DMS 273 (cell line): ENCODE measurements at regions not wholly inside any gene's neighbourhood (a gene's known extent, or its start where the extent isn't known, plus 50 kb on each side); places are given as distances from the start of the nearest gene placed in this dataset.
"Not testable (repeated sequence)": the region's sequence is repeated elsewhere in the genome, so short reads cannot be mapped to it uniquely, and the experiment has no call there.

ENCODE experiments used
- DNase-seq: peaks from one replicate; lab custom pipeline; 2025; ENCODE audit not compliant: unreplicated experiment; lab: John Stamatoyannopoulos, UW

DNA sequence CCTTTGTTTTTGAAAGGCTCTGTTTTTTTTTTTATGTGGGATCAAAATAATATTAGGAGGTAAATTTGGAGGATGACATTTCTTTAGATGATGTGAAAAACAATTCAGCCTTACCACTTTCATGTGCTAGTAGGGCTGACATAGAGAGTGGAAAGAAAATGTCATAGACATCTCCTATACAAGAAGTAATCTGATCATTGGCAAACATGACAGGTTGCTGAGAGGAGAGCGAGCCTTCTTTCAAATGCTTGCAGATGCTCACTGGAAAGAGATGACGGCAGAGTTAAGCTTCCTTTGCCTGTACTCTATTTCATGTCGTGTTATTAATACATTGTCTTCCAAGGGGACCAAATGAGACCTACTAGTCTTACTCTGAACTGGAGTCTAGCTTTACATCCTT lies 160.1 kb upstream of the DAP start:
- no peak for DNase-seq

DNA sequence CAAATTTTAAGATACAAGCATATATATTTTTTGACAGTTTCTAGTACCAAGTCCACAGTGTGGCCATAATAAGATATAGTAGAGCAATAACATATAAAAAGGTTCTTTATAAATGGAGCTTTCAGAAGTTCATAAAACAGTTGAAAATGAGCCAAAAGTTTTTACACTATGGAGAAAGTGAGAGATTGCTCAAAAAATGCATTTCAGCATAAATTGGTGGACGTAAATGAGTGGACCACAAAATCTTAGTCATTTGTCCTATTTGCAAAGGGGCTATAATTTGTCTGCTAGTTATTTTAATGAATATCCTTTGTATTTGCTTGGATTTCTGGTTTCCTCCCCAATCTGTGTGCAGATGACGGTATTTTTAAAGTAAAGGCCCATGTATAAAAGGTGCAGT lies 159.4 kb upstream of the DAP start:
- DNase-seq = no peak

DNA sequence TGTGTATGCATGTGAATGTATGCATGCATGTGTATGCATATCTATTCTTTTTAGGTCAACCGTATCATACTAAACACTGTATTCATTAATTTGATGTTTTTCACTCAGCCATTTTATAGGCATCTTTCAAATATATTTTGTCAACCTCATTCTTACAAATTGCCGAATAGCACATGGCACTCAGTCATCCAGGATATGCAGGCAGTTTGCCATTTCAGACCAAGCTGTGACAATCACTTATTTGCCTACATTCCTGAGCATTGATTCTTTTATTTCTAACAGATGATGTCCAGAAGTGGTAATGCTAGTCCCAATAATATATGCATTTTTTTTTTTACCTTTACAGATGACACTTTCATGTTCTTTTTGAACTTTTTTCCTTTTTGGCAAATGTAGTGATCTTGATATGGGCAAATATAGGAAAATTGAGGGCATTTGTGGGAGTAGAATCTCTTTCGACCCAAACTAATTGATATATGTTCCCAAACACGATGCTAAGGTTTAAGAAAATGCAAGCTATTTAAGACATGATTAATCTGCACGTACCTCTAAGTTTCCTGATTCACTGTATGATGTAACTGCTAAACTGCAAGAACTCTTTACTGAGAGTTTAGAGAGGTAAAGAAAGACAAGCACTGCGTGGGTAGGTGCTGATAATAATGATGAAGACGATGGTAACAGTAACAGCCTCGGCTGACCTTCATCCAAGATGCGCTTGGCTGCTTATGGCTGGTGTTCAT lies 153.9 kb upstream of the DAP start:
- DNase-seq = no peak

DNA sequence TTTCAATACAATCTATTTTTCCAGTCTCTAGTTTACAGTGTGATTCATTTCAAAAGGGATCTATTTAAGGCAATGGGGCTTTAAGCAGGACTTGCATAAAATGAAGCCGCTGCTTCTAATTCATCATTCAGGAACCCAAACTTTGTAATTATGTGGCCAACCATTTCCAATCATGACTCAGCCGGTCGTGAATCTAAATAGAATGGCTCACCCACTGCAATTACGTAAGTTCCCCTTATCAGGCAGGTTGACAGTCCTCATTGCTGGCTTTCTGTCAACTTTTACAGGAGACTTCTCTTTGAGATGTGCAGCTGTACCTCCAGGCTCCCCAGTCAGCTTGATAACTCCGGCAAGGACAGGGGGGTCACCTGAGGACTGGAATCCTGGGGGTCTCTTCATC lies 152.8 kb upstream of the DAP start:
- peak; percentile 45 for DNase-seq

DNA sequence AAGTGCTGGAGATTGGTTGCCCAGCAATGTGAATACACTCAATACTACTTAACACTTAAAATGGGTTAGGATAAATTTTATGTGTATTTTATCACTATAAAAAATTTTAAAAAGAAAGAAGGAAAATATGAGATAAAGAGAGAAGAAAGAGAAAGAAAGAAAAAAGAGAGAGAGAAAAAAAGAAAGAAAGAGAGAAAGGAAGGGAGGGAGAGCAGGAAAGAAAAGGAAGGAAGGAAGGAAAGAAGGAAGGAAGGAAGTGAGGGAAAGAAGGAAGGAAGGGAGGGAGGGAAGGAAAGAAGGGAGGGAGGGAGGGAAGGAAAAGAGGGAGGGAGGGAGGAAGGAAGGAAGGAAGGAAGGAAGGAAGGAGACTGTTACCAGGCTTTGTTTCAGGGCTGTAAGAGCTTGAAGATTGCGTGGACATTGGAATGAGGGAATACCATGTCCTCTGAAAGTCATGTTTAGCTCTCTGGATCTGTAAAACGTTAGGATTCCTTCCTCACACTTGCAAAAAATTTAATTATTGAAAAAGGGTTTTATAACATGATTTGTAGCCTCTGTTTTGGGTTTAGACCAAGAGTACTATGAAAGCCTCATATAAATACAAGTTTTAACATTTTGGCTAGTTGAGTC lies 152.3 kb upstream of the DAP start:
- DNase-seq = no peak

DNA sequence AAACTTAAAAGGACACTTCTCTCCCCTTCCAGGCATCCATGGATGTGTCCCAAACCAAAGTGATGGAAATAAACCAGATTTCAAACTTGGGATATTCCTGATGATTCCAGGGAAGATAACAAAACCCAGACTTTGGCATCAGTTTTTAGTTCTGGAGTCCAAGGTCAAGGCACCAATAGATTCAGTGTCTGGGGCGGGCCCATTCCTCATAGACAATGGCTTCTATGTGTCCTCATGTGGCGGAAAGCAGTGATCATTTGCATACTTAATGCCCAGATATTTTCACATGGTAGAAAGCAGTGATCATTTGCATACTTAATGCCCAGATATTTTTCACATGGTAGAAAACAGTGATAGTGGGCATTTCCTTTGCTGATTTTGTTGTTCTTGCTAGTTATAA lies 151.4 kb upstream of the DAP start:
- no peak for DNase-seq

GRCh38 chr5:10910261-10910660 lies 149.2 kb upstream of the DAP start:
- DNase-seq = no peak

DNA sequence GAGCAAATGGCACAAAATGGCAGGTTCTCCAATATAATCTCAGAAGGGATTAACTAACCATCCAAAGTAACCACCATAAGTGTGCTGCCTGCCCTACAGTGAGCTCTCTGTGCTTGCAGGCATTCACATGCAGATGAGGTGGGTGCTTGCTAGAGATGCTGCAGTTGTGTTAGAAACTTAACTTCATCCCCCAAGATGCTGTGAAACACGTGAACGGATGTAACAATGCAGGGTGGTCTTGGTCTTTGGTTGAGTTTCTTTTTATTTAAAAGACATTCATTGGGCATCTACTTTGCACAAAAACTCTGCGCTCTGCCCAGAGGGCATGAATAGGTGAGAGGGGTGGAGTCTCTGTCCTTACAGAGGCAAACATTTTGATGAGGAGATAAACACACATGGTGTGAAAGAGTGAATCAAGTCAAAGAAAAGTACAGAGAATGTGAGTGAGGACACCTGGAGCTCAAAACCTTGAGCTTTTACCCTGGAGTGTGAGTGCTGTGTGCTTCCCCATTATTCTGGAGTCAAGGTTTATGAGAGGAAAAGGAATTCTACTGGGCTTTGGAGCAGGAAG lies 143.9 kb upstream of the DAP start:
- DNase-seq = no peak

DNA sequence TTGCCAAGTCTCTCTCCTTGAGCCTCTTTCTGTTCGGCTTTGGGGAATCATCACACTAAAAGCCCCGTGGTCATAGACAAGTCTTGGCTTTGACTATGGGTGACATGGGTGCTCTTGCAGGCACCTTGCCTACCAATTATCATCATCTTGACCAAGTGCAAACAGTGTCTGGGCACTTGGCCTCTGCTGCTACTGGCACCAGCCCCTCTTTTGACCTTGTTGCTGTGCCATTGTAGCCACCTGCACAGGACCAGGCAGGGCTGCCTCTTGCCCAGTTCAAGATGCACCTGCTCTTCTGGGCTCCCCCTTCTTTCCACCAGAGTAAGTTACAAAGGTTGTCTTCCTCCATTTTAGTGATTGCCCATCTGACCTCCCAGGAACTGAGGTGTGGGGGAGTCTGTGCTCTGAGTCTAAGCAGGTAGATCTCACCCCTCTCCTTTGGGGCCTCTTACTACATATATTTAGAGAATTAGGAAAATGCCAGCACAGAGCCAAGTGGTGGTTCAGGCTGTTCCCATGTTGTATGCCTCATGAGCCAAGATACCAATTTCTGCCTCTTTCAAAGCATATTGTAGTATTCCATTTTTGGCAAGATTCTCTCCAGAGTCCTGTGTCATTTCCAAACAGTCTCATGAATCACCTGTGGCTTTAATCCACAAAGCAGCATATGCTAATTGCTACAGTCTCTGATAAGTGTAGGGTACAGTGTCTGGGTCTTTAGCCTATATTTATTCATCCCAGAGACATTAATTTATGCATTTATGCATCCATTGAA lies 142.9 kb upstream of the DAP start:
- DNase-seq = no peak

DNA sequence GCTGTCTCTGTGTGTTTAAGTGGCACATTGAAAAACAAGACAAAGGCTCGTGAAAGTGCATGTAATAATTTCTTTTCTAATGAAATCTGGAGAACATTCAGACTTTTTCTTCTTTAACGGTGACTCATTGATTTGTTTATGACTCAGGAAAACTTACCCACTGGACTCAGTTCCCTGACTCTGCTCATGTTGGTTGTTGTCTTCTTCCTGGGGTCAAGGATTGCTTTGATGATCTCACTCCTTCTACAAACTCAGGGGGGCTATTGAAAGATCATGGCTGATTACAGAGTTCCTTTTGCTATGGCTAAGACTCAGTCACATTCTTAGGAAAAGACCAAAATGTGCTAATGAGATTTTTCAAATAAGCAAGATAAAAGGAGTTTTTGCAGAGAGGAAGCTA lies 141.1 kb upstream of the DAP start:
- DNase-seq = no peak

- DNase-seq = no peak
These were observed 137.5 kb upstream of the DAP start for GRCh38 chr5:10898514-10898913.

DNA sequence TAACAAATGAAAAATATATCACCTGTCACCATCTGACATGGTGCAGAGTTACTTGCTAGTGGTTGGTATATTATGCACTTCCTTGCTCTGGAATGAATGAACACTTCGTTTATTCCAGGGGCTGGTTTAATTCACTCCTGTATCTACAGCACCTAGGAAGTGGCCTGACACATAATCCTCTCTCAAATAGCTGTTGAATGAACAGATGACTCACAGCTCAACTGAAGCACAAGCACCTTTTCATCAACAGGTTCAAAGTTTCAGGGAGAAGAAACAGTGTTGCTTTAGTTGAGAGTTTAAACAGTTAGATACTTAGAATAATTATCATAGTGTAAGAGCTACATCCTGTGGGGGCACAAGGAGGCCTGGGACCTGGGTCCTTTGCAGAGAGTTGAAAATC lies 135.0 kb upstream of the DAP start:
- no peak for DNase-seq

DNA sequence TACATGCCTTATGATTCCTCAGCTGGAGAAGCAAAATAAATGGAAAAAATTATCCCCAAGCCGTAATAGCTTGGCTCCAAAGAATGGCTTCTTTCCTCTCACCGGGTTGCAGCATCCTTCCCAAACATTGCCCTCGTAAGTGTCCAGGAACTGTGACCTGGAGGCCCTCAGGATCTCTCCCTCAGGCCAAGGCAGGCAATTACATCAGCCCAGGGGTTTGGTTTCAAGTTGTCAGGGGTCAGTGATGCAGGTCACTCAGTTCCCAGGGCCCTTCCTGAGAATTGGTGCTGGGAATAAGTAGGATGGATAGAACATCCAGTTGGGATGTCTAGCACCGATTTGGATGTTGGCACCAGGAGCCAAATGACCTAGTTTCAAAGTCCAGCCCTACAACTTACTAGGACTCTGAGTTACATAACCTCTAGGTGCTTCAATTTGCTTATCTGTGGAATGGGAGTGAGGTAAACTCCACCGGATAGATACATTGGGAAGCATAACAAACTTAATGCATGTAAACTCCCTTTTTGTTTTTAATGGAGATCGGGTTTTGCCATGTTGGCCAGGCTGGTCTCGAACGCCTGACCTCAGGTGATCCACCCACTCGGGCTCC lies 133.5 kb upstream of the DAP start:
- no peak for DNase-seq

- DNase-seq = no peak
These were observed 131.8 kb upstream of the DAP start for GRCh38 chr5:10892911-10893215.

DNA sequence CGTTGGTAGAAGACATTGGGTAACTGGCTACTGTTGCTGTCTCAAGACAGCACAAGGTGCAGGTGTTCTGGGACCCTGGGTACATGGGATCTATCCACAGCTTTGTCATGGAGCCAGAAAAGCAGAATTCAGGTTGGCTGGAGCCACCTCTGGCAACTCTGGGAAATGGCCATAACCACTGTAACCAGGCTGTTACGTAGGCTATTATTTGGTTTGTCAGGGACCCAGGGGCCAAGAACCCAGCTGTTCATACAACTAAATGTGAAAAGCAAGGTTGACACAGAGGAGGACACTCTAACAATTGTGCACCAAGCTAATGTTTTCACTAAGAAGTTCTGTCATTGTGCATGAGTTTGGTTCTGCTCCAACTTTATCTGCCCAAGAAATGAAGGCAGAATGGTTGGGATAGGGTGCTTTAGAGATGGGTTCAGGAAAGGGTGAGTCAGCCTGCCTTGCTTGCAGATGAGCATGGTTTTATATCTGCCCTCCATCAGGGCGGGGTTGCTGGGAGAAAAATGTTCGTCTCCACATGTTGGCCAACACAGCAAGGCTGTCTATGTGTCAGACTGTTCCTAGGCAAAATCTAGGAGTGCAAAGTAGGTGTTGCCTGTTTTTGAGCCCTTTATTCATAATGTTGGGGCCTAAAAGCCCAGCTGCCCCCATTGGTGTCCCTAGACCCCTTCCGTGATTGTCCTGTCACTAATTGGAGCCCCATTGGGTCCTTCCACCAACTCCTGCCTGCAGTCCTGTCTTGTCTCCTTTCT lies 131.3 kb upstream of the DAP start:
- peak; percentile 6 for DNase-seq

GRCh38 chr5:10891193-10891592 lies 130.2 kb upstream of the DAP start:
- DNase-seq = no peak

GRCh38 chr5:10886497-10886896 lies 125.5 kb upstream of the DAP start:
- no peak for DNase-seq

- DNase-seq = no peak
These were observed 124.0 kb upstream of the DAP start for GRCh38 chr5:10885026-10885425.

GRCh38 chr5:10883945-10884344 lies 122.9 kb upstream of the DAP start:
- DNase-seq = not testable (repeated sequence)

DNA sequence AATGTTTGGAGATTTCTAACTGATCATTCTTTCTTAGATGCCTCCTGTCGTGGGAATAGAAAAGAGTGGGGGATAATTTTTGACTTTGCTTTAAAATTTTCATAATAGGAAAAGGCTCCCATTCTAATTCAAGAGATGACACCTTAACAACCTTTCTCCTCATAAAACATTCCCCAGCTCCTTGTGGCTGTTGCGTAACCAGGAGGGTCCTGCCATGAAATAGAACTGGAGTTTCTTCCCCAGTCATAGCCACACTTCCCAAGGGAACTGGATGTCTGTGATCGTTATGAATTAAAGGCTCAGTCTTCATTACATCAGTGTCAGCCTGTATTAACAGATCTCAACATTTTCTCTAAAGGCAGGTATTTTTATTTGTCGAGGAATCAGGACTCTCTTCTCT lies 119.9 kb upstream of the DAP start:
- no peak for DNase-seq

DNA sequence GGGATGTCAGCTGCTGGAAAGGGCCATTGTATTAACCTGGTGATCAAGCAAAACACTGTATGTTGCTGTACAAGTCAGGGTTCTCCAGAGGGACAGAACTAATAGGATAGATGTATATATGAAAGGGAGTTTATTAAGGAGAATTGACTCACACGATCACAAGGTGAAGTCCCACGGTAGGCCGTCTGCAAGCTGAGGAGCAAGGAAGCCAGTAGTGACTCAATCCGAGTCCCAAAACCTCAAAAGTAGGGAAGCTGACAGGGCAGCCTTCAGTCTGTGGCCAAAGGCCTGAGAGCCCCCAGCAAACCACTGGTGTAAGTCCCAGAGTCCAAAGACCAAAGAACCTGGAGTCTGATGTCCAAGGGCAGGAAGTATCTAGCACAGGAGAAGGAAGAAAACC lies 116.0 kb upstream of the DAP start:
- DNase-seq = not testable (repeated sequence)
